Stimulated activated CD4-positive, alpha-beta T cell treated with anti-CD3 and anti-CD28 coated beads, Interleukin-15, amount 100 ng/mL, for 1 hour (primary cell): ENCODE measurements at regions not wholly inside any gene's neighbourhood (a gene's known extent, or its start where the extent isn't known, plus 50 kb on each side); places are given as distances from the start of the nearest gene placed in this dataset.

Experiments used
- DNase-seq, 2 donors: peaks; one replicate each; pipeline ENCODE4 v3.0.0-alpha.2; 2020; ENCODE audit warnings: low read depth in 1 of 2, low spot score in 1 of 2

- no peak for DNase-seq
Observed at GRCh38 chr6:164581563-164581962, 727.8 kb downstream of the C6orf118 start.

GRCh38 chr6:164579035-164579434 is 730.4 kb downstream of the C6orf118 start:
- no peak for DNase-seq

GRCh38 chr6:164578616-164579015 is 730.8 kb downstream of the C6orf118 start:
- DNase-seq, result no peak

GRCh38 chr6:164570801-164571200 is 738.6 kb downstream of the C6orf118 start:
- no peak for DNase-seq

DNA sequence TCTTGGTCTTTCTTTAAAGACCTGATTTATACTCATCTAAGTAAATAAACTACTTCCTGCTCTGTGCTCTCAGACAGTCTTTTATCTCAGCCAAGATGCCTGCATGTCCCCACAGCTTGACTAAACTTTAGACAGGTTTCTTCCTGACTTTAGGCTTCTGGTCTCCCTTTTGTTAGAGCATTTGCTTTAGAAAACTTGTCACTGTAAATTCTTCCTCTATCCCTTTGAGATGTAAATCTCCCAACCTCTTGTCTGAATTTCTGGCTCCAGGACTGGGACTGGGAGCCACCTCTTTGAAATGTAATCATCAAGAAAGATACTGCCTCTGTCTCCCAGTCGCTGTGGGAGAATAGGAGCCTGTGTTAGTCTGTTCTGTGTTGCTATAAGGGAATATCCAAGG is 739.9 kb downstream of the C6orf118 start:
- no peak for DNase-seq

- DNase-seq, result no peak
Observed at GRCh38 chr6:164563924-164564323, 745.5 kb downstream of the C6orf118 start.

DNA sequence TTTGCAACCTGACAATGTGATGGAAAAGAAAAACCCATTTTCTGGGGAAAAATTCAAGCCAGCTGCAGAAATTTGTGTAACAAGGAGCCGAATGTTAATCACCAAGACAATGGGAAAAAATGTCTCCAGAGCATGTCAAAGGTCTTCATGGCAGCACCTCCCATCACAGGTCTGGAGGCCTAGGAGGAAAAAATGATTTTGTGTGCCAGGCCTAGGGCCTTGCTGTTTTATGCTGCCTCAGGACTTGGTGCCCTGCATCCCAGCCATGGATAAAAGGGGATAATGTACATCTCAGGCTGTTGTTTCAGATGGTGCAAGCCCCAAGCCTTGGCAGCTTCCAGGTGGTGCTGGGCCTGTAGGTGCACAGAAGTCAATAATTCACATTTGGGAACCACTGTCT is 747.7 kb downstream of the C6orf118 start:
- no peak for DNase-seq

GRCh38 chr6:164554700-164555476 is 754.5 kb downstream of the C6orf118 start:
- no peak for DNase-seq

- DNase-seq, result no peak
Observed at GRCh38 chr6:164554226-164554625, 755.2 kb downstream of the C6orf118 start.

GRCh38 chr6:164551706-164552105 is 757.7 kb downstream of the C6orf118 start:
- DNase-seq, result no peak

DNA sequence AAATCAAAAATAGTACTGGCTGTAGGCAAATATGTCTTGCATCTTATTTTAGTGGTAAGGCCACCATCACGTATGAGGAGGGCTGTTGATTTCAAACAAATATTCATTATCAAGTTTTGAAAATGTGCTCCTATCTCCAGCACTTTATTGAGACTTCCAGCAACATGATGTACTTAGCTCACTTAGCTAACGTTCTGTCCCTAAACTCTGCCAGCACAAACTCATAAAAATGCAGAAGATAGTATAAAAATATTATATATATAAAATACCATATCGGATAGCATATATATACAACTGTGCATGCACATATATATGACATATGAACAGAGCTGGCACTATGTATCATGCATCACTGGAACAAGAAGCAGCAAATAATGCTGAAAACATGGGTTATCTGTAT is 762.3 kb downstream of the C6orf118 start:
- no peak for DNase-seq

GRCh38 chr6:164546263-164546662 is 763.1 kb downstream of the C6orf118 start:
- no peak for DNase-seq

DNA sequence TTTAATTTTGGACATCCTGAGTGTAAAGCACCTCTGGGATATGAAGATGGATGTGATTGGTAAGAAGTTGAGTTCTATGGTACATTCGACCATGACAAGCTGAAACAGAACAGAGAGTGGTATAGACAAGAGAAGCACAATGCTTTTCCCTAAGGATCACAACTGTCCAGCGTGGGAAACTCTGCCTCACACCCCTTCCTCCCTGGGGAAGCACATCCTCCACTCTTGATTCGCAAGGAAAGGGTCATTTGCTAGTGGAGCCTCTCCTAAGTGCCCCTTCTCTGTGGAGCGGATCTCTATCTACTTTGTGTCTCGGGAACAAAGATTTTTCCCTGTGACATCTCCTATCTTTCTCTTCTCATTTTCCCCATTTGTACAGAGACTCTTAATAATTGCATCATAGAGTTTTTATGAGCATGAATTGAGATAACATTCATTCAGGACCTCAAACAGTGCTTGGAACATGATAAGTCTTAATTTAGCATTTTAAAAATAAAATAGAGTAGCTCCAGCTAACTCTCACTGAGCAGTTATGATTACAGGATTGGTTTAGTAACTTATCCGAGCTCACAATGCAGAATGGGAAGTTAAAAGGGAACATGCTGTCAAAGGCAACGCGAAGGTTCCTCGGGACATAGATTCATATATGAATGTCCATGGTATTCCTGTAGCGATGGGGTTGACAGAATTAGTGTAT is 775.2 kb downstream of the C6orf118 start:
- DNase-seq, result no peak

DNA sequence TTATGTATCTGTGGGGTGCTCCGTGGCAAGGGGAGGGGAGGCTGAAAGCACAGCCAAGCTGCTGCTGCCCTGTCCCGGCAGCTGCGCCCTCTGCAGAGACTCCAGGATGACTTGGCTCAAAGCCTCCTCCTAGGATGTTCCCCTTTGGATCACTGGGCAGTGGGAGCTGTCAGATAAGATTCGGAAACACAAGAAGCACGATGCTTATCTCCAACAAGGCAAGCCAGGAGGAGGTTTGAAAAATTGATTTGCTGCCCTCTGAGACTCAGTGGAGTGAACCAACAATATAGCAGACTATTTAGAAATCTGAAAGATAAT is 776.4 kb downstream of the C6orf118 start:
- no peak for DNase-seq

- no peak for DNase-seq
Observed at GRCh38 chr6:164532198-164533044, 777.0 kb downstream of the C6orf118 start.

DNA sequence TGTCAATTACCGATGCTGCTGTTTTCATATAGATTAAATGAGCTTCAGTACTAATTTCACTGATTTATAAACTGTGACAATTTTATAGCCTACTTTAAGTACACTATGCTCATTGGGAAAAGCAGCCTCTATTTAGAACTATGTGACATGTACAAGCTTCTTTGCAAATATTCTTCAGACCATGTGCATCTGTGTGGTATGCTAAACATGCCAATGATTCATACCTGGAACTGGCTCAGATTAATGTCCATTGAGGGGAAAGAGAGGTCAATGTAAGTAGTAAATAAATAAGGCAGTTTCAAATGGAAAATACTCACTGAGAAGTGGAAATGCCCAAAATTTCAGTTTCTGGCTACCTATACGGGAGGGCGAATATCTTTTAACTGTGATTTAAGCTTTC is 777.7 kb downstream of the C6orf118 start:
- no peak for DNase-seq

- DNase-seq, result no peak
Observed at GRCh38 chr6:164528539-164528938, 780.9 kb downstream of the C6orf118 start.

GRCh38 chr6:164523087-164523654 is 786.2 kb downstream of the C6orf118 start:
- no peak for DNase-seq

DNA sequence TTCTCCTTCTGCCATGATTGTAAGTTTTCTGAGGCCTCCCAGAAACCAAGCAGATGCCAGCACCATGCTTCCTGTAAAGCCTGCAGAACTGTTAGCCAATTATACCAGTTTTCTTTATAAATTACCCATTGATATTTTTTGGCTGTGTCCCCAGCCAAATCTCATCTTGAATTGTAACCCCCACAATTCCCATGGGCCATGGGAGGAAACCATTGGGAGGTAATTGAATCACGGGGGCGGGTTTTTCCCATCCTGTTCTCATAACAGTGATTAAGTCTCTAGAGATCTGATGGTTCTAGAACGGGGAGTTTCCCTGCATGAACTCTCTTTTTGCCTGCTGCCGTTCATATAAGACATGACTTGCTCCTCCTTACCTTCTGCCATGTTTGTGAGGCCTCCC is 788.5 kb downstream of the C6orf118 start:
- no peak for DNase-seq

GRCh38 chr6:164507206-164507940 is 802.0 kb downstream of the C6orf118 start:
- DNase-seq, result no peak

- no peak for DNase-seq
Observed at GRCh38 chr6:164505425-164505824, 804.0 kb downstream of the C6orf118 start.
